Liver (tissue), 3 donors: ENCODE measurements at regions not wholly inside any gene's neighbourhood (a gene's known extent, or its start where the extent isn't known, plus 50 kb on each side); places are given as distances from the start of the nearest gene placed in this dataset.

ENCODE experiments used
- CTCF ChIP-seq: fragments of 150-350 bp; IDR thresholded peaks from 2 replicates; pipeline ENCODE4 v1.5.1; 2017; ENCODE audit warnings: improper control_type of control experiment, low read depth, low read length; ENCODE audit not compliant: missing input control
- EGR1 ChIP-seq, 2 donors: IDR thresholded peaks; 2 replicates each; pipeline ENCODE4 v1.6.1; 2016 to 2018; ENCODE audit warnings: antibody characterized with exemption in 2 of 2, low read depth in 2 of 2
- GABPA ChIP-seq, 2 donors: IDR thresholded peaks in 1 of 2; conservative IDR thresholded peaks in 1 of 2; 2 replicates each; pipeline ENCODE4 v1.6.1; 2016; ENCODE audit warnings: antibody characterized with exemption in 2 of 2, mild to moderate bottlenecking in 1 of 2, moderate library complexity in 1 of 2
- JUND ChIP-seq, 2 donors: IDR thresholded peaks; 2 replicates each; pipeline ENCODE4 v1.6.1; 2016; ENCODE audit warnings: antibody characterized with exemption in 2 of 2
- MAX ChIP-seq: IDR thresholded peaks from 2 replicates; pipeline ENCODE4 v1.6.1; 2016; ENCODE audit warnings: antibody characterized with exemption
- NR2F2 ChIP-seq: IDR thresholded peaks from 2 replicates; pipeline ENCODE4 v1.6.1; 2016; ENCODE audit warnings: antibody characterized with exemption
- RAD21 ChIP-seq, 2 donors: IDR thresholded peaks; 2 replicates each; pipeline ENCODE4 v1.6.1; 2016; ENCODE audit warnings: antibody characterized with exemption in 2 of 2, mild to moderate bottlenecking in 2 of 2
- RXRA ChIP-seq, 2 donors: IDR thresholded peaks; 2 replicates each; pipeline ENCODE4 v1.6.1; 2017 to 2018; ENCODE audit warnings: antibody characterized with exemption in 2 of 2, mild to moderate bottlenecking in 1 of 2
- SP1 ChIP-seq: IDR thresholded peaks from 2 replicates; pipeline ENCODE4 v1.6.1; 2018; ENCODE audit warnings: antibody characterized with exemption, mild to moderate bottlenecking
- TAF1 ChIP-seq: conservative IDR thresholded peaks from 2 replicates; pipeline ENCODE4 v1.6.1; 2016; ENCODE audit warnings: antibody characterized with exemption, mild to moderate bottlenecking
- TF ChIP-seq, protein P1 (sequence below): IDR thresholded peaks from 2 replicates; pipeline ENCODE4 v1.6.1; 2016; ENCODE audit warnings: antibody characterized with exemption, mild to moderate bottlenecking
- TF ChIP-seq, protein P2 (sequence below): IDR thresholded peaks from 2 replicates; pipeline ENCODE4 v1.6.1; 2016; ENCODE audit warnings: antibody characterized with exemption
- donor health status: healthy.
- donor health status: healthy.

DNA sequence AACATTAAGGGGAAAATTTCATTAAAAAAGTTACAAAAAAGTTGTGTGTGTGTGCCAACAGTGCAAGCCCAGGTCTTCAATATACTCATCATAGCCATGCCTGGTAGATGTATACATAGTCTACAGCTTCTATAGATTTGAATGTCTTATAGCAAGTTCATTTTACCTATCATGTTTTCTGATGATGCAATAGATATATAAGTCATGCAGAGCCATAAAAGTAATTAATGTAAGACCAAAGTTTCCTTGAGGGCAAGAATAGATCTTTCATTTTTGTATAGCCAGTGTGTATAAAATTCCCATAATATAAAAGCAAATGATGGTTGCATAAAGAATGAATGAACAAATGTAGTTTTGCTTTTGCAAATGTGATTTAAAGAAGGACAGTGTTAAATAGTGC, 1138.4 kb downstream of the TBL1XR1 start:
- TF ChIP-seq GABPA (IDR thresholded peaks at IDR 0.05 in 1 of 2, conservative IDR thresholded peaks at IDR 0.05 in 1 of 2) = no peak
- no peak for TF ChIP-seq CTCF
- TF ChIP-seq RAD21 (IDR thresholded peaks at IDR 0.05) = no peak
- no peak for TF ChIP-seq JUND (IDR thresholded peaks at IDR 0.05)
- no peak for TF ChIP-seq TAF1
- TF ChIP-seq, protein P1, sequence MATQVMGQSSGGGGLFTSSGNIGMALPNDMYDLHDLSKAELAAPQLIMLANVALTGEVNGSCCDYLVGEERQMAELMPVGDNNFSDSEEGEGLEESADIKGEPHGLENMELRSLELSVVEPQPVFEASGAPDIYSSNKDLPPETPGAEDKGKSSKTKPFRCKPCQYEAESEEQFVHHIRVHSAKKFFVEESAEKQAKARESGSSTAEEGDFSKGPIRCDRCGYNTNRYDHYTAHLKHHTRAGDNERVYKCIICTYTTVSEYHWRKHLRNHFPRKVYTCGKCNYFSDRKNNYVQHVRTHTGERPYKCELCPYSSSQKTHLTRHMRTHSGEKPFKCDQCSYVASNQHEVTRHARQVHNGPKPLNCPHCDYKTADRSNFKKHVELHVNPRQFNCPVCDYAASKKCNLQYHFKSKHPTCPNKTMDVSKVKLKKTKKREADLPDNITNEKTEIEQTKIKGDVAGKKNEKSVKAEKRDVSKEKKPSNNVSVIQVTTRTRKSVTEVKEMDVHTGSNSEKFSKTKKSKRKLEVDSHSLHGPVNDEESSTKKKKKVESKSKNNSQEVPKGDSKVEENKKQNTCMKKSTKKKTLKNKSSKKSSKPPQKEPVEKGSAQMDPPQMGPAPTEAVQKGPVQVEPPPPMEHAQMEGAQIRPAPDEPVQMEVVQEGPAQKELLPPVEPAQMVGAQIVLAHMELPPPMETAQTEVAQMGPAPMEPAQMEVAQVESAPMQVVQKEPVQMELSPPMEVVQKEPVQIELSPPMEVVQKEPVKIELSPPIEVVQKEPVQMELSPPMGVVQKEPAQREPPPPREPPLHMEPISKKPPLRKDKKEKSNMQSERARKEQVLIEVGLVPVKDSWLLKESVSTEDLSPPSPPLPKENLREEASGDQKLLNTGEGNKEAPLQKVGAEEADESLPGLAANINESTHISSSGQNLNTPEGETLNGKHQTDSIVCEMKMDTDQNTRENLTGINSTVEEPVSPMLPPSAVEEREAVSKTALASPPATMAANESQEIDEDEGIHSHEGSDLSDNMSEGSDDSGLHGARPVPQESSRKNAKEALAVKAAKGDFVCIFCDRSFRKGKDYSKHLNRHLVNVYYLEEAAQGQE = no peak
- TF ChIP-seq NR2F2 = no peak
- no peak for TF ChIP-seq RXRA (IDR thresholded peaks at IDR 0.05)
- no peak for TF ChIP-seq MAX
- no peak for TF ChIP-seq SP1
- TF ChIP-seq, protein P2, sequence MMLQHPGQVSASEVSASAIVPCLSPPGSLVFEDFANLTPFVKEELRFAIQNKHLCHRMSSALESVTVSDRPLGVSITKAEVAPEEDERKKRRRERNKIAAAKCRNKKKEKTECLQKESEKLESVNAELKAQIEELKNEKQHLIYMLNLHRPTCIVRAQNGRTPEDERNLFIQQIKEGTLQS = no peak
- TF ChIP-seq EGR1 (IDR thresholded peaks at IDR 0.05; ENCODE audit: low read depth in 2 of 2) = no peak
